Adrenal gland (tissue), 5 donors: ENCODE measurements at regions not wholly inside any gene's neighbourhood (a gene's known extent, or its start where the extent isn't known, plus 50 kb on each side); places are given as distances from the start of the nearest gene placed in this dataset.

ENCODE experiments used
- CTCF ChIP-seq, 6 experiments: fragments of 450-650 bp in 4 of 6; fragments of 200-600 bp in 2 of 6; sonication (generic) in 1 of 6; IDR thresholded peaks; 1 replicate in 5 of 6; 2 replicates in 1 of 6; pipeline versions ENCODE4 v1.5.1 to v1.8.0; 2016 to 2021; ENCODE audit warnings: antibody characterized with exemption in 6 of 6, mild to moderate bottlenecking in 2 of 6, moderate library complexity in 1 of 6
- POLR2A ChIP-seq, 2 donors: fragments of 450-650 bp; IDR thresholded peaks; one replicate each; pipeline ENCODE4 v1.6.1; 2017; ENCODE audit warnings: antibody characterized with exemption in 2 of 2, mild to moderate bottlenecking in 2 of 2, moderate library complexity in 1 of 2
- donor health status: DM: no; HTN: no; CAD: no.

- TF ChIP-seq CTCF (IDR thresholded peaks at IDR 0.05) (no peak), POLR2A (IDR thresholded peaks at IDR 0.05) (no peak)
Measured at GRCh38 chr13:89227356-89227755, 1556.2 kb downstream of the SLITRK5 start.
